ENCODE measurements at regions not wholly inside any gene's neighbourhood (a gene's known extent, or its start where the extent isn't known, plus 50 kb on each side); places are given as distances from the start of the nearest gene placed in this dataset.

DNA sequence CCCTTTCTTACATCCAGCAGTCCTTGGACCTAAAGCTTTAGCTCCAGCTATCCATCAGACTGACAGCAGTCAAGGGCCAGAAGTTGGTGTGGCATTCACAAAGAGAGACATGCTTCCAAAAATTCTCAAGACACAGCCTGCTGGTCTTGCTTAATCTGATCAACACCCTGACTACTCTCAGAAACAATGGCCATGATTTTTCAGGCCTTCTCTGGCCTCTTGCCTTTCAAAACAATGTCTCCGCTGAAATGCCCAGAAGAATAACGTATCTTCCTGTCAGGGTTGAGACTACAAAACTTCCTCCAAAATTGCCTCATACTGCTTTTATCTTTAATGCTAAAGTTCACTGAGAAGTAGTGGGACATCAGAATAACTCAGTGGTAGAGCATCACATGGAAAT, 205.4 kb upstream of the SETMAR start:
- Histone ChIP-seq H3K36me3 (no peaks in the 10 kb centered on the region), H3K9me3 (peaks cover 0 to 4% (median 0%) of the 10 kb centered on the region in 4 donors)

DNA sequence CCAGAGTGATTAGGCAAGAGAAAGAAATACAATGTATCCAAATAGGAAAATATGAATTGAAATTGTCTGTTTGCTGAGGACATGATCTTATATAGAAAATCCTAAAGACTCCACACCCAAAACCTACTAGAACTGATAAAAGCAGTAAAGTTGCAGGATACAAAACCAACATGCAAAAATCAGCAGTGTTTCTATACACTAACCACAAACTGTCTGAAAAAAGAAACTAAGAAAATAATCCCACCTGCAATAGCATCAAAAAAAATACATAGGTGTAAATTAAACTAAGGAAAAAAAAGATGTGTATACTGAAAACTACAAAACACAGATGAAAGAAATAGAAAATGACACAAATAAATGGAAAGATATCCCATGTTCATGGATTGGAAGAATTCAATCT, 203.6 kb upstream of the SETMAR start:
- DNase-seq (no peak), ATAC-seq (ENCODE audit: low FRiP score in 2 of 2) (no peak)
- Histone ChIP-seq H3K4me1 (no peaks in the 10 kb centered on the region), H3K27me3 (no peaks in the 10 kb centered on the region), H3K36me3 (no peaks in the 10 kb centered on the region), H3K27ac (no peak overlapping the region), H3K9me3 (peaks cover 0 to 4% (median 0%) of the 10 kb centered on the region in 4 donors), H3K4me3 (no peak overlapping the region)
- TF ChIP-seq EP300 (IDR thresholded peaks at IDR 0.05) (no peak), POLR2AphosphoS5 (IDR thresholded peaks at IDR 0.05) (no peak), POLR2A (IDR thresholded peaks at IDR 0.05) (no peak)
- TF ChIP-seq, protein P1, sequence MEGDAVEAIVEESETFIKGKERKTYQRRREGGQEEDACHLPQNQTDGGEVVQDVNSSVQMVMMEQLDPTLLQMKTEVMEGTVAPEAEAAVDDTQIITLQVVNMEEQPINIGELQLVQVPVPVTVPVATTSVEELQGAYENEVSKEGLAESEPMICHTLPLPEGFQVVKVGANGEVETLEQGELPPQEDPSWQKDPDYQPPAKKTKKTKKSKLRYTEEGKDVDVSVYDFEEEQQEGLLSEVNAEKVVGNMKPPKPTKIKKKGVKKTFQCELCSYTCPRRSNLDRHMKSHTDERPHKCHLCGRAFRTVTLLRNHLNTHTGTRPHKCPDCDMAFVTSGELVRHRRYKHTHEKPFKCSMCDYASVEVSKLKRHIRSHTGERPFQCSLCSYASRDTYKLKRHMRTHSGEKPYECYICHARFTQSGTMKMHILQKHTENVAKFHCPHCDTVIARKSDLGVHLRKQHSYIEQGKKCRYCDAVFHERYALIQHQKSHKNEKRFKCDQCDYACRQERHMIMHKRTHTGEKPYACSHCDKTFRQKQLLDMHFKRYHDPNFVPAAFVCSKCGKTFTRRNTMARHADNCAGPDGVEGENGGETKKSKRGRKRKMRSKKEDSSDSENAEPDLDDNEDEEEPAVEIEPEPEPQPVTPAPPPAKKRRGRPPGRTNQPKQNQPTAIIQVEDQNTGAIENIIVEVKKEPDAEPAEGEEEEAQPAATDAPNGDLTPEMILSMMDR (IDR thresholded peaks at IDR 0.05) = no peak

More for the DNA sequence above, 205.4 kb upstream of the SETMAR start:
- Histone ChIP-seq H3K4me1 (no peaks in the 10 kb centered on the region), H3K27me3 (no peaks in the 10 kb centered on the region), H3K4me3 (no peak overlapping the region), H3K27ac (no peak overlapping the region)
- DNase-seq = no peak
- 32 to 58% methylated on average over 2 of the region's 2 CpGs for WGBS, 2 donors
- TF ChIP-seq, protein P1 (IDR thresholded peaks at IDR 0.05) = no peak
- TF ChIP-seq POLR2A (IDR thresholded peaks at IDR 0.05) = no peak
- no peak for TF ChIP-seq POLR2AphosphoS5 (IDR thresholded peaks at IDR 0.05)
- no peak for TF ChIP-seq EP300 (IDR thresholded peaks at IDR 0.05)
- ATAC-seq (ENCODE audit: low FRiP score in 2 of 2) = no peak

DNA sequence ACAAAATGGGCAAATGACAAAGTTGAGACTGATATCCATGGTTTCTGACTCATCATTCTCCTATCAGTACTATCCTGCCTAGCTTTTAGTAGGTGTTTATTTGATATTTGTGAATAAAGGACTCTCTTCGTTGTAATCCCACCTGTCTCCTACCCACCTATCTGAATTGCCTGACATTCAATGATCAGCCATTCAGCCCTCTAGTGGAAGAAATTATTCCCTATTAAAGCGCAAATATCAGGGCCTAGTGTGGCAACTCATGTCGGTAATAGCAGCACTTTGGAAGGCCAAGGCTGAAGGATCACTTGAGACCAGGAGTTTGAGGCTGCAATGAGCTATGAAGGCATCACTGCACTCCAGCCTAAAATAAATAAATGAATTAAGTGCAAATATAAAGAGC, 195.7 kb upstream of the SETMAR start:
- DNase-seq = no peak
- no peaks in the 10 kb centered on the region for H3K4me1 ChIP-seq
- no peak overlapping the region for H3K27ac ChIP-seq
- no peaks in the 10 kb centered on the region for H3K36me3 ChIP-seq
- WGBS, 2 donors = 68 to 70% methylated on average over 3 of the region's 3 CpGs
- H3K27me3 ChIP-seq = no peaks in the 10 kb centered on the region
- no peak overlapping the region for H3K4me3 ChIP-seq
- ATAC-seq (ENCODE audit: low FRiP score in 2 of 2) = no peak
- TF ChIP-seq EP300 (IDR thresholded peaks at IDR 0.05) (no peak), POLR2A (IDR thresholded peaks at IDR 0.05) (no peak), POLR2AphosphoS5 (IDR thresholded peaks at IDR 0.05) (no peak)
- TF ChIP-seq, protein P1 (IDR thresholded peaks at IDR 0.05) = no peak
- H3K9me3 ChIP-seq = no peaks in the 10 kb centered on the region

DNA sequence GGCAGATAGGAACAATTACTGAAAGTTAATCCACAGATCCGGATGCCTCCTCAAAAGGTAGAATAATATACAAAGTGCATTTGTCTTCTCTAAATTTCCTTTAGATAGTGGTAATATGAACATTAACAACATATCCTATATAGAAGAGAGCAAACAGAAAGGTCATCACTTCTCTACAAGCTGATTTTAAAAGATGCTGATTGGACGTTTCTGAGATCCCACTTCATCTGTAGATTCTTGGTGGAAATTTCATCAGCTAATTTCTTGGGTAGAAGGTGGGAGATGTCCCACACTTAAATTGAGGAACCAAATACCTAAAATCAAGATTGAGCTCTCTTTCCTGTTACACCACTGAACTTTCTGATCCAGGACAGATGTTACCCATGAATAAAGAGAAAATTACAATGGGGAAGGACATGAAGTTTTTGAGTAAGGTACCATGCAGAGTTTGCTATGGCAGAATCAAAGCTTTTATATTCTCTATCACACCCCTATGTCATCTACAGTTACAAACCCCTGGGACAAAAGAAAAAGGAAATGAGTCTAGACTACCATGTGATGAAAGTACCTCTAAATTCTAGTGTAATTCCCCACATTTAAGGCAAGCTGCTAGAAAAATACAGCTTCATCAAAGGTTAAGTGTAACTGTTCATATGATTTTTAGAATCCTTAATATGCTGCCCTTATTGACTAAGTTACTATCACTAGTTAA, 189.2 kb upstream of the SETMAR start:
- Histone ChIP-seq H3K4me1 (no peaks in the 10 kb centered on the region), H3K4me3 (no peak overlapping the region), H3K27ac (no peak overlapping the region), H3K9me3 (no peaks in the 10 kb centered on the region), H3K27me3 (no peaks in the 10 kb centered on the region), H3K36me3 (no peaks in the 10 kb centered on the region)
- ATAC-seq (ENCODE audit: low FRiP score in 2 of 2) = no peak
- DNase-seq = no peak
- WGBS, 2 donors = 82 to 83% methylated on average over 2 of the region's 2 CpGs
- TF ChIP-seq POLR2AphosphoS5 (IDR thresholded peaks at IDR 0.05) = no peak
- TF ChIP-seq EP300 (IDR thresholded peaks at IDR 0.05) = no peak
- TF ChIP-seq, protein P1 (IDR thresholded peaks at IDR 0.05) = no peak
- TF ChIP-seq POLR2A (IDR thresholded peaks at IDR 0.05) = no peak

DNA sequence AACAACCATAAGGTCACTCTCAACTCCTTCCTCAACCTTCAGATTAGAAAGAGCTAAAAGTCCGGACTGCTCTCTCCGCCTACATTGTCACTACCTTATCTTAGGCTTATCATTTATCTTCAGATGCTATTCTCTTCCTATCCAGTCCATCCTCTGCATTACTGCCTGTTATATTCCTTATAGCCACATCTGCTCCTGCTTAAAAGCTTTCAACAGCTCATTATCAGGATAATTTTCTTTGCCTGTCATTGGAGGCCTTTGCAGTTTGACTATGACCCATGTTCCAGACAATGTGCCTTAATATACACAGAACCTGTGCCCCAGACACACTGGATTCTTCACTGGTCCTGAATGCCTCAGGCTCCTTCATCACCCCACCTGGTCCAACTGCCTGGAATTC, 184.1 kb upstream of the SETMAR start:
- DNase-seq (no peak), ATAC-seq (ENCODE audit: low FRiP score in 2 of 2) (no peak)
- TF ChIP-seq POLR2A (IDR thresholded peaks at IDR 0.05) (no peak), POLR2AphosphoS5 (IDR thresholded peaks at IDR 0.05) (no peak), EP300 (IDR thresholded peaks at IDR 0.05) (no peak)
- TF ChIP-seq, protein P1 (IDR thresholded peaks at IDR 0.05) = no peak
- Histone ChIP-seq H3K27ac (no peak overlapping the region), H3K9me3 (no peaks in the 10 kb centered on the region), H3K27me3 (no peaks in the 10 kb centered on the region), H3K36me3 (no peaks in the 10 kb centered on the region), H3K4me3 (no peak overlapping the region), H3K4me1 (no peaks in the 10 kb centered on the region)
- WGBS, 2 donors = 77 to 78% methylated on average over 2 of the region's 2 CpGs
